Endothelial cell of umbilical vein (primary cell): ENCODE measurements at regions not wholly inside any gene's neighbourhood (a gene's known extent, or its start where the extent isn't known, plus 50 kb on each side); places are given as distances from the start of the nearest gene placed in this dataset.

Source experiments
- BruUV-seq: library from RNA; stranded (reverse); fragments of 400-500 nt; replicated peaks from 2 replicates; lab custom pipeline; 2021; lab: Mats Ljungman, UMichigan
- CTCF ChIA-PET: fragments of 300-600, 350-600 bp; sonication (Branson Sonifier 250); formaldehyde crosslinking; loops from one replicate; lab custom pipeline; 2021; ENCODE audit warnings: antibody characterized with exemption, inconsistent platforms; lab: Charles Lee
- POLR2A ChIA-PET: fragments of 300-600, 350-600 bp; sonication (Branson Sonifier 250); formaldehyde crosslinking; loops from one replicate; lab custom pipeline; 2021; ENCODE audit warnings: antibody characterized with exemption, inconsistent platforms; lab: Charles Lee
- DNase-seq: peaks from one replicate; pipeline ENCODE4 v3.0.0-alpha.2; 2011; ENCODE audit warnings: low read depth, low spot score
- FAIRE-seq: peaks from 2 replicates; lab custom pipeline; 2011; peaks lifted over from hg19 to GRCh38; lab: Jason Lieb, UNC
- H2AFZ ChIP-seq: 2 replicates; pipeline ENCODE4 v1.6.0; 2012; ENCODE audit warnings: low read depth, low read length, control low read depth, inconsistent platforms
- H3K27ac ChIP-seq: 2 replicates; pipeline ENCODE4 v1.5.1; 2011; ENCODE audit warnings: low read depth, mild to moderate bottlenecking, control low read depth, low read length, moderate library complexity; ENCODE audit not compliant: insufficient read depth
- H3K27me3 ChIP-seq, 2 experiments: 2 replicates each; pipeline versions ENCODE4 v1.6.0 to v1.6.1; 2011; ENCODE audit warnings: low read length in 2 of 2, mixed read lengths in 1 of 2; ENCODE audit not compliant: control insufficient read depth in 2 of 2, insufficient read depth in 2 of 2
- H3K36me3 ChIP-seq, 2 experiments: 2 replicates in 1 of 2; 3 replicates in 1 of 2; pipeline ENCODE4 v1.5.1; 2011; ENCODE audit warnings: low read length in 2 of 2, mild to moderate bottlenecking in 1 of 2, moderate library complexity in 1 of 2; ENCODE audit not compliant: control insufficient read depth in 2 of 2, insufficient read depth in 2 of 2; ENCODE audit errors: extremely low read depth in 1 of 2
- H3K4me1 ChIP-seq: 3 replicates; pipeline ENCODE4 v1.5.1; 2011; ENCODE audit warnings: mild to moderate bottlenecking, low read length; ENCODE audit not compliant: control insufficient read depth, insufficient read depth; ENCODE audit errors: extremely low read depth
- H3K4me2 ChIP-seq: 2 replicates; pipeline ENCODE4 v1.6.1; 2011; ENCODE audit warnings: low read length, control low read depth, mixed read lengths; ENCODE audit not compliant: insufficient read depth
- H3K4me3 ChIP-seq, 3 experiments: fragments of 200-600 bp in 1 of 3; sonication (generic), shearing (Covaris generic) in 1 of 3; replicated peaks in 1 of 3; 2 replicates each; pipeline ENCODE4 v1.5.1; 2011 to 2016; ENCODE audit warnings: control low read depth in 3 of 3, low read length in 3 of 3, mild to moderate bottlenecking in 2 of 3, inconsistent platforms in 1 of 3, low read depth in 1 of 3, moderate library complexity in 1 of 3; ENCODE audit not compliant: insufficient read depth in 1 of 3
- H3K79me2 ChIP-seq: 2 replicates; pipeline ENCODE4 v1.6.0; 2012; ENCODE audit warnings: low read length, inconsistent platforms; ENCODE audit not compliant: control insufficient read depth, insufficient read depth
- H3K9ac ChIP-seq: replicated peaks from 2 replicates; pipeline ENCODE3; 2011; ENCODE audit warnings: low read length, control low read depth; ENCODE audit not compliant: insufficient read depth; ENCODE audit errors: extremely low read depth
- H3K9me1 ChIP-seq: replicated peaks from 3 replicates; pipeline ENCODE4 v1.6.0; 2011; ENCODE audit warnings: mild to moderate bottlenecking, low read length; ENCODE audit not compliant: control insufficient read depth, insufficient read depth; ENCODE audit errors: extremely low read depth
- H3K9me3 ChIP-seq: replicated peaks from 2 replicates; pipeline ENCODE4 v1.5.1; 2012; ENCODE audit warnings: low read length, inconsistent platforms; ENCODE audit not compliant: control insufficient read depth, insufficient read depth
- H4K20me1 ChIP-seq: replicated peaks from 2 replicates; pipeline ENCODE3; 2011; ENCODE audit warnings: mild to moderate bottlenecking, low read length; ENCODE audit not compliant: control insufficient read depth, insufficient read depth; ENCODE audit errors: extremely low read depth
- CTCF ChIP-seq, 2 donors: IDR thresholded peaks; 1 replicate in 1 of 2; 2 replicates in 1 of 2; pipeline ENCODE4 v1.5.1; 2011; ENCODE audit warnings: low read length in 2 of 2, mild to moderate bottlenecking in 2 of 2, moderate library complexity in 2 of 2, control low read depth in 1 of 2, inconsistent platforms in 1 of 2, low read depth in 1 of 2; ENCODE audit not compliant: insufficient read depth in 1 of 2; ENCODE audit errors: extremely low read depth in 1 of 2
- EZH2 ChIP-seq: IDR thresholded peaks from 2 replicates; pipeline ENCODE4 v1.6.1; 2012; ENCODE audit warnings: borderline replicate concordance, low read depth, mild to moderate bottlenecking, moderate library complexity, low read length, inconsistent platforms; ENCODE audit not compliant: severe bottlenecking
- FOS ChIP-seq: IDR thresholded peaks from 2 replicates; pipeline ENCODE4 v1.6.1; 2011; ENCODE audit warnings: mild to moderate bottlenecking, low read length, moderate library complexity, borderline replicate concordance; ENCODE audit not compliant: insufficient read depth
- JUN ChIP-seq: IDR thresholded peaks from 2 replicates; pipeline ENCODE4 v1.6.1; 2011; ENCODE audit warnings: borderline replicate concordance, low read depth; ENCODE audit not compliant: insufficient read length, insufficient read depth
- MYC ChIP-seq: IDR thresholded peaks from one replicate; pipeline ENCODE4 v1.6.1; 2011; ENCODE audit warnings: mild to moderate bottlenecking, low read depth, low read length
- POLR2AphosphoS5 ChIP-seq: IDR thresholded peaks from 2 replicates; pipeline ENCODE4 v1.6.1; 2012; ENCODE audit warnings: low read depth, mild to moderate bottlenecking, control low read depth, low read length, moderate library complexity; ENCODE audit not compliant: insufficient read depth
- dilution Hi-C: fragments of 300-500 bp; cut with MboI; formaldehyde crosslinking; loops from one replicate; pipeline ENCODE4 v1.15.0; 2019; ENCODE audit warnings: low sequenced_read_pairs; ENCODE audit not compliant: extremely low pct_ligation_motif_present
- intact Hi-C: fragments of 100-400 bp; cut with micrococcal nuclease; formaldehyde crosslinking; loops from one replicate; pipeline ENCODE4 v1.10.0; 2022
- TF ChIP-seq, protein P1 (sequence below): IDR thresholded peaks from 2 replicates; pipeline ENCODE4 v1.6.1; 2011; ENCODE audit not compliant: insufficient read depth, insufficient read length

DNA sequence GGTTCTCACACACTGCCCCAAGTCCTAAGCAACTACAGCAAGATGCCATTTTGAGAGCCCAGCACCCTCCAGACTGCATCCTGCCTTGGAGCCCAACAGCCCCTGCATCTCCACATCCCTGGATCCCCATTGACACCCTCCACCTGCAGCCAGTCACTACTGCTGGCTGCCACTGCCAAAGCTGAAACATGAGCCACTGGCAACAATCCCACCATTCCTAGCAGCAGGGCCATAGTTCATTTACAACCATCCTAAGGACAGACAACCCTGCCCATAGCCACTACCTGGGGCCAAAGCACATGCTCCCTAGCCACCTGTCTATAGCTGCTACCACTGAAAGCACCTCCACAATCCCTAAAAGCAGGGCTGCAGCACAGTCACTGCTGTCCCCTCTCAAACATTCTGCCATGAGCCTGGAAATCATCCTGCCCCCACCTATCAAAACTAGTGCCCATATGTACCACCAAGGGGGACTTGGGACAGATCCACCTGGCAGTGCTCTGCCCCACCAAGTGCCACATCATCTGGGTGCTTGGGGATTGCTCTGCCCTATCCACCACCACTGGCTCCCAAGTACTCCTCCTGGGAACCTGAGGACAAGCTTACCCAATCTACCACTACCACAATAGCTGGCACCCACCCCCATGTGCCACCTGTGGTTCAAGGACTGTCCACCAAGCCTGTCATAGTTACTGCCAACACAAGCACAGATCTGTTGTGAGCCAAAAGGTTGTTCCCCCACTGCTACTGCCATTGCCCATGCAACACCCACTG lies 138.8 kb upstream of the SOX6 start:
- no peak for FAIRE-seq
- Histone ChIP-seq H3K9me1 (no peaks in the 10 kb centered on the region), H3K36me3 (no peaks in the 10 kb centered on the region), H4K20me1 (no peaks in the 10 kb centered on the region), H3K9me3 (no peaks in the 10 kb centered on the region), H3K4me3 (no peak overlapping the region), H3K27me3 (no peaks in the 10 kb centered on the region), H3K9ac (no peak overlapping the region), H3K4me1 (no peaks in the 10 kb centered on the region), H3K27ac (no peak overlapping the region), H3K4me2 (no peak overlapping the region), H2AFZ (no peak overlapping the region), H3K79me2 (no peaks in the 10 kb centered on the region)
- intact Hi-C loops: no loop called here
- dilution Hi-C loops: no loop called here
- TF ChIP-seq CTCF (IDR thresholded peaks at IDR 0.05; ENCODE audit: extremely low read depth in 1 of 2, insufficient read depth in 1 of 2, low read depth in 1 of 2, low read length in 2 of 2) (no peak), FOS (no peak), POLR2AphosphoS5 (no peak), JUN (no peak), MYC (no peak), EZH2 (no peak)
- TF ChIP-seq, protein P1, sequence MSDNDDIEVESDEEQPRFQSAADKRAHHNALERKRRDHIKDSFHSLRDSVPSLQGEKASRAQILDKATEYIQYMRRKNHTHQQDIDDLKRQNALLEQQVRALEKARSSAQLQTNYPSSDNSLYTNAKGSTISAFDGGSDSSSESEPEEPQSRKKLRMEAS: no peak
- POLR2A ChIA-PET: no interaction called here
- no TSS peak for BruUV-seq
- DNase-seq: no peak
- CTCF ChIA-PET: no interaction called here
